Iris pigment epithelial cell (primary cell): ENCODE measurements at regions not wholly inside any gene's neighbourhood (a gene's known extent, or its start where the extent isn't known, plus 50 kb on each side); places are given as distances from the start of the nearest gene placed in this dataset.
"Not testable (repeated sequence)": the region's sequence is repeated elsewhere in the genome, so short reads cannot be mapped to it uniquely, and the experiment has no call there.

Experiments
- DNase-seq: peaks from one replicate; pipeline ENCODE4 v3.0.0-alpha.2; 2011; ENCODE audit warnings: low read depth

DNA sequence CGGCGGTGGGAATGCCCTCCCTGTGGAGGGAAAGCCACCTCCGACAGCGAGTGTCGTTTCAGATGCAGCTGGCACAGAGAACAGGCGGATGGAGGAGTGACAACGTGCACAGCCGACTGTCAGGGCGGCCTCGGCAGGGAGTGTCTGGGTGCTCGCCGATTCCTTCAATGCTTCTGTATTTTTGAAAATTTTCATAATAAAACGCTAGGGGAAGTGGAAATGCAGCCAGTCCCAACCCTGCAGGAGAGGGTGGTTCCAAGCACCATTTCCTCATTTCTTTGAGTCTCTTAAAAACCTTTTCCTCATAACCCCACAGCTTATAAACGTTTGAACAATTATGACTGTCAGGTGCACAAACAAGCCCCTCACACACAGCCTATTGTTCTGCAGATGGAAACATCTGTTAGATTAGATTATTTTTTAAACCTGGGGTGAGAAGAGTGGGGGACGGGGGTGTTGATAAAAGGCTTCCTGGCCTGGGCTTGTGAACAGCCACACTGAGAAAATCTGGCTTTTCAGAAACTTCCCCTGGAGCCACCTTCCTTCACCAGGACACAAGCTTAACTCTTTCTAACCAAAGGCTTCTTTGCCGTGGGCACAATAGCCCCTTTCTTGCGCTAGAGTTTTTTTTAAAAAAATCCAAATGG is 228.9 kb downstream of the ANKRD60 start:
- no peak for DNase-seq

DNA sequence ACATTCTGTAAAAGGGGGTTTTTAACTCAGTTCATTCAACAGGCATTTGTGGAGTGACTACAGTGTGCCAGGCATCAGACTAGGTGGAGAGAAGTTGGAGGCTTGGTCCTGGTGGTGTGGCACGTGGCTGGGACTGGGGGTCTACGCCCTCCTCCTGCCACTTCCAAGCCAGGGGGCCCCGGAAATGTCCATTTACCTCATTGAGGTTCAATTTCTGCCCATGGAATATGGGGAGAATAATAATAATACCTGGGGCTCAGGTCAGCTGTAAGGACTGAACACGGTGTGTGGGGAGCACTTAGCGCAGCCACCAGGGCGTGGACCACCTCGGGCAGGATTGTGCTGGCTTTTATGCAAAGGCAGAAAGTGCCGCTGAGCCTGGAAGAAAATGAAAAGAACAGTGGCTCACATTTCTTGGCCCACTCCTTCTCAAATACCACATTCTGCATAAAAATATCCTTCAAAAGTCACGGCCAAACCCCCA is 229.4 kb downstream of the ANKRD60 start:
- no peak for DNase-seq

DNA sequence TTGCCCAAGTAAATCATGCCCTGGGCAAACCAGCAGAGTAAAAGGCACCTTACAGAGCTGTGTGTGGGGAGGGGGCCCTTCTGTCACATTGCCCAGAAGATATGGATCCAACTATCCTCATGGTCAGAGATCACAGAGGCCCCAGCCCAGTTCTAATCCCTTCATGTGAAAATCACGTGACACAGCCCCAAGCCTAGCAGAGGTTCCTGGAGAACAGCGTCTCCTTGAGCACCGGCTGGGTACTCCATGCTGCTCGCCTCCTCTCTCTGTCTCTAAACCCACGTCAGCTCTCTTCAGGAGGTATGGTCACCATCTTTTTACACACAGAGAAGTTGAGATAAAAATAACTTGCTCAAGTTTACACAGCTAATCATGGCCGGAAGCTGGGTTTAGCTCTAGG is 230.2 kb downstream of the ANKRD60 start:
- DNase-seq = no peak

DNA sequence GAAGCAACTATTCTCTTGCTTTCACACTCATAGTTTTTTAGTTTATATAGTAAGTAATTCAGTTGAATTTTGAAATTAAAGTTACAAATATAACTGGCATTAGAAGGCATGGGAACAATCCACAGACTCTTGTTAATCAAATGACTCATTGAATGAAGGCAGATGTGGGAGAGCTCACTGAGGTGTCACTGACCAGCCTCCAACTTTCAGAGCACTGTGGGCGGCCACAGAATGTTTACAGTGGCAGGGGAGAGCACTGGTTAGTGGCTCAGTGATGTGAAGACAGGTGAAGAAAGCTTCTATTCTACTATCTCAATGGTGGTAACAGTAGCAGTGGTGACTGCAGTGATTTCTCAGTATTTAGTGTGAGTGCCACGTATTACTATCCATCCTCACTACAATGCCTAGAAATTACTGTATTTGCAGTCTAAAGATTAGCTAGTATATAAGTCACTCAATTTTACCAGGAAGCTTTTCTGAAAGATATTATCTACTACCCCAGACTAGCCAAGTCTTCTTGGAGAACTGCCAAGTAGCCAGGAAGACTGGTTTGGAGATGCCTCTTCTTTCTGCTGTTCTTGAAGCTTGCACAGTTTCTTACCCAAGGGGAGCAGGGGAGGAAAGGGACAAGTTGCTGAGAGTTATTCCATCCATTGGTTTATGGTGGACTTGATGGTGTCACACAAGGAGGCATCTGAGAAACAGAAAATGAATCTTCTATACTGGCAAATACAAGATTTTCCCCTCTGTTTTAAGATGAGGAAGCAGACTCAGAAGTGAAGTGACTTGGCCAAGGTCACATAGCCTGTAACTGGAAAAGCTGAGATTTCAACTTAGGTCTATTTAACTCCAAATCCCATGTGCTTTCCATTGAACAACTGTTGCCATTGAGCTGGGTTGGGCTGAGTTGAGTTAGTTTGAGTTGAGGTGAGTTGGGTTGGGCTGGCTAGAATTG is 231.2 kb downstream of the ANKRD60 start:
- DNase-seq = peak; percentile 18

DNA sequence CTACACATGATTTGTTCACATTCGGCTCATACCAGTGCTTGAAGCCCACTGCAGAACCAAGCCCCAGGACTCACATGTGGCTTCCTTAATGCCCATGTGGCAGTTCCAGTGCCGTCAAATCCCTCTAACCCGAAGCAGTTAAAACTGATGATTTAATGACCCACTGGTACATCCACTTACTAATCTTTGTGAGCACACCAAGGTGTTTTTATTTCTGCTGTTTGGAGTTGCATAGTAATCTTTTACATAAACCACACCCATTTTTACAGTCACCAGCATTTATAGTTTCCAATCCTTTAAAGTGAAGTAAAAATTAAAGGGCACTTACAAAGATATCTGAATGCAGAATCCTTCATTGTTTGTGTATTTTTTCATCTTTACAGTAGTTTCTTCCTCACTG is 232.0 kb downstream of the ANKRD60 start:
- no peak for DNase-seq

DNA sequence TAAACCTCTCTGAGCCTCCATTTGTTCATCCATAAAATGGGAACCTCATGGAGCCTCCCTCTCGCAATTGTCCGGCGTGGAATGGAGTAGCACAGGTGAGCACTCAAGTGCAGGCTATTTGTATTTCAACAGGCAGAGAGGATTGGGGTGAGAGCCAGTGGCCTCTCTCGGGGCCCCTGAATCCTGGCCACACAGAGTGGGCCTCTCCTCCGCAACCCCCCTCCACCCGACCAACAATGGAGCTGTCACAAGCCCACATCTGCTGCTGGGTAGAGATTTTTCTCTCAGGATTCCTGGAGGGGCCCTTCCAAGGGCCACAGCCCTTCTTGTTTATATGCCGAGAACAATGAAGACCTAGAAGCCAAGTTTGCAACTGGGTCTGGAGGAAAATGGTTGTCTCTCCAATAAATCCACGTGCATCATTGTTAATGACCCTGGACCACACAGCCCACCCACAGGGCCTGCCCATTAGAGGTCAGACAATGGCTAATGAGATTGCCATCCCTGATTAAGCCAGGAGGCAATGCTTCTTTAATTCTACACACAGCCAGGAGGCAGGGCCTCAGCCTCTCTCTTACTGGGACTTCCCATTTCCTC is 233.0 kb downstream of the ANKRD60 start:
- no peak for DNase-seq

DNA sequence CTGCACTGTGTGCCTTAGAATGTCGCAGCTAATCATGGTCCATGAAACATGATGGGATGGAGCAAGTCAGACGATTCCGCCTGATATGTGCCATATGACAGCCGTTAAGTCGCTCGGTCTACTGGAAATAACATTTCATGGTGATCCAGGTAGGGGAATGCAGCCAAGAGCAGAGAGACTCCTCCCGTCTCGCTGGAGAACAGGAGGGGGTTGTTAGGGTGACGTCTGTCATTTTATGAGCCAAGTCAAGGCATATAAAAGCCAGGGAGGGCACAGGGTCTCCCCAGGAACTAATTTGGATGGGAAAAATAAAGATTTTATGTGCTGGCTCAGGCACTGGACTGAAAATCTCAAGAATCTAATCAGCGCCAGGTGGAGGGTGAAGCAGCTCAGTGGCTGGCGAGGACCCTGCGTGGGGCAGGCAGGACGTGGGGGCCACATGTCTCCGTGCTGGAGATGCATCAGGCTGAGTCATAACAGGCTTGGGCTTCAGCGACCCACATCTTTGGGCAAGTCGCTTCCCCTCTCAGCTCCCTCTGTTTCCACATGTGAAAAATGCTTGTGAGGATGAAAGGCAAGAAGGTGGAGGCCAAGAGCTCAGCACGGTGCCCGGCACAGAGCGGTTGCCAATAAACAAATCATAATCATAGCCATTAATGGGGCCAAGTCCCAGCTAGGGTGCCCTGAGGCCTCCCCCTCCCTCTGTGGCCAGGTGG is 234.6 kb downstream of the ANKRD60 start:
- DNase-seq = no peak

DNA sequence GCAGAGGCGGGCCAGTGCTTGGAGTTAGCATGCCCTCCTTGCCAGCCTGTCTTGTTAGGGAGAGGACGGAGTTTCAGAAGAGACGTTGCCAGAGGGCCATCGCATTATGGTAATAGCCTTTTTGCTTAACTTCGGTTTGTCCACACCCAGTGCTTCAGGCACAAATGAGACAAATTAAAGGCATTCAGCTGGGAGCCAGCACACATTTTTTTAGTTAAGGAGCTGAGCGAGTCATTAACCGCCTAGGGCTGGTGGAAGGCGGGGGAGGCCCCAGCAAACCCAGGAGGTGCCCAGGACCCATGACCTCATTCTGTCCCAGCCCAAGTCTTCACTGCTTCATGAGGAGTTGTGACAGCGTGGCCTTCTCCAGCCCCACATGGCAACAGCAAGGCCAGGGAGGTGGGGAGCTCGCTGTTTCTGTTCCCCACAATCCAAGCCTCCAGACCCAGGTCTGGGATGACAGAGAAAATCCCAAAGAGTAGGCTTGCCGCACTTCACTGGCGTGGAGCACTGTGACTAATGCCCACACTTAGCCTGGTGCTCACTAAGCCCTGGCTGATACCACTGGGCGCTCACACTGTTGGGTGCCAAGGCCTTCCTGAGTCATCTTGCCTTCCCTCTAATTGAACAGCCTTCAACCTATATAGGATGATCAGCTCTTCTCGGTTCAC is 237.1 kb downstream of the ANKRD60 start:
- no peak for DNase-seq

DNA sequence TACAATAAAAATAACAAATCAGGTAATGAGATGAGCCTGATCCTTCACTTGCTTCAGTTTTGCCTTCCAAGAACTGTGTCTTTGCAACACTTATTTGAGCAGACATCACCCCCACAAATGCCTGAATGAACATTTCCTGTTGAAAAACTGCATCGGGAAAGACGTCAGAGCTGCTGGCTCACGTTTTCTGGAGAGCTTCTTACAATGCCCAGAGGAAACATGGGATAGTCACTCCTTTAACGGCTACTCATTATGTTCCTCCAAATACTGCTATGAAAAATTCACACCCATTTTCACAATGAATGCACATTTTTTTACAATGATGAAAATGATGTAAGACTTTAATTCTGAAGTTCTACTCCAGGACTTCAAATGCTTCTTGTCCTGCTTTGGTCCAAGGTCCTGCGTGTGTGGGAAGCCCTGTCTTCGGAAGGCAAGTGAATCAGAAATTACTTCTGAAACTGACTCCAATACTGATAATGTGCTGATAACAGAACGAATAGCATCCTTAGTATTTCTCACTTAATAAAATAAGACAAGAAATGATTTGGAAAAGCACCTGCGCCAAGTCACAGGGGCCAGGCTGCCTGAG is 238.0 kb downstream of the ANKRD60 start:
- peak; percentile 12 for DNase-seq

DNA sequence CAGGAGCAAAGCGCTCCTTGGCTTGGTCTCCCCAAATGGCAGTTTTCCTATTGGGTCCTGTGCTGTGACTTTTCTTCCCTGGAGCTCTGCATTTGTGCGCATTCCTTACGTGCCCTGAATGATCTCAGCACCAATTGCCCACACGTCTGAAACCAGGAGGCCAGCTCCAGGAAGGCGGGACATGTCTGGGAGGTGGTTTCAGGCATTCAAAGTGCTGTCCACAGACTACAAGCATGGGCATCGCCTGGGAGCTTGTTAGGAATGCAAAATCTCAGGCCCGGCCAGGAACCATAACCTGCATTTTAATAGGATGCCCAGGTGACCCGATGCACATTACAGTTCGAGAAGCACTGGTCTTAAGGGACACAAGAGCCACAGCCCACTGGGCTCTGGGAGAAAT is 239.6 kb downstream of the ANKRD60 start:
- DNase-seq = no peak

DNA sequence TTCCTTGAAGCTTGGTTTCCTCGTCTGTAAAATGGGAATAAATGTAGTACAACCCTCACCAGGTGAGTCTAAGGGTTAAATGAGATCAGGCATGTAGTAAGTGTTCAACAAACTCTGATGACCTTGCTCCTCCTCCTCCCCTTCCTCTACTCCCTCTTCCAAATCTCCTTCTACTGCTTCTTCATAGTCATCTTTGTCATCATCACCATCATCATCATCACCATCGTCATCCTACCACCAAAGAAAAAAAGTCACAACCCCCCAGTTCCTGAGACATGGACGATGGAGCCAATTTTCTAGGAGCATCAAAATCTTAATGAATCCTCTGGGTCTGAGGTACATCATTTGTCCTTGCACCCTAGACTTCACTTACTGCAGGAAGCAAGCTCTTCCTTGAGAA is 240.0 kb downstream of the ANKRD60 start:
- no peak for DNase-seq

DNA sequence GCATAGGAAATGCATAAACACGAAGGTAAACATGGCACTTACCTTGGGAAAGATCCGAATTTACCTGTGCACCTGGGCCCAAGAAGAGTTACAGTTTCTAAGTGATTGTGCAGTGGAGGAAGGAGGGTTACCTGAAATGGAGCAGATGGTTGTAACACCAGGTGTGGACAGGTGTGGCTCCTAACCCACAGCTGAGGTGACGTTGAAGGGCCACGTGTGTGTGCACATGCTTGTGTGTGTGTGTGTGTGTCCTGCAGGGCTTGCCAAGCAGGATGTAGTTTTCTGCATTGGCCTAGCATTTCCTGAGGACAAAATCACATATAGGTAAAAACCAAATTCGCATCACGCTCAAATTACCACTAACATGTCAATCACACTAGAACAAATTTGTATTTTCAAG is 240.8 kb downstream of the ANKRD60 start:
- DNase-seq = no peak

DNA sequence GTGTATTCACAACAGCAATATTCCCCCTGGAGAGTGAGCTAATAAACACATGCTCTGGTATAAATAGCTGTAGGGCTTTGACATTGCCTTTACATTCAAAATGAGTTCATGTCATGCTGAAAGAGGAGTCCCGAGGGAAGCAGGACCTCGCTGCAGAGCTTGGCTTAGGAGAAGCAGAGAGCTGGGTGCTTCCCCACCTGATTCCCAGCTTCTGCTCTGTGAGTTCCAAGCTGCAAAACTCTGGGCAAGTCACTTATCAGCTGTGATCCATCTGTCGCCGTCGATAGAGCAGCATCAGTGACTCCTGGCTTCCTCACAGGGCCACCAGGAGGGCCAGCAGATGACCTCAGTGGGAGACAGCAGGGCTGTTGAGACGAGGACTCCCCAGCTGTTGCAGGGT is 241.8 kb downstream of the ANKRD60 start:
- no peak for DNase-seq

DNA sequence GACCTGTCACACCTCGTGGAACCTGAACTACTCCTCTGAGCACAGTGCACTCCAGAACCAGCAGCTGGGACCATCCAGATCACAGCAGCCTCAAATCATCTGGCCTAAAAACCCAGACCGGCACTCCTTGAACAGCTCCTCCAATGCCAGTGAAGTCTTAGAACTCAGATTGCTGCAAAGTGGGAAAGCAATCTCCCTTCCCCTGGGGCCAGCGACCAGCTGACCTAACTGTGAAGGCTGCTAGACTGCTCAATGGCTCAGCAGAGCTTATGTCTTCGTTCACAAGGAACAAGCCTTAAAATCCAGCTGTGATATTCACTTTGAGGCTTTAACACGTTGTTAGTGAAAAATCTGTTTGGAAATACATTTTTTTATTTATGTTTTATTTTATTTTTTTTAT is 243.2 kb downstream of the ANKRD60 start:
- DNase-seq = no peak

DNA sequence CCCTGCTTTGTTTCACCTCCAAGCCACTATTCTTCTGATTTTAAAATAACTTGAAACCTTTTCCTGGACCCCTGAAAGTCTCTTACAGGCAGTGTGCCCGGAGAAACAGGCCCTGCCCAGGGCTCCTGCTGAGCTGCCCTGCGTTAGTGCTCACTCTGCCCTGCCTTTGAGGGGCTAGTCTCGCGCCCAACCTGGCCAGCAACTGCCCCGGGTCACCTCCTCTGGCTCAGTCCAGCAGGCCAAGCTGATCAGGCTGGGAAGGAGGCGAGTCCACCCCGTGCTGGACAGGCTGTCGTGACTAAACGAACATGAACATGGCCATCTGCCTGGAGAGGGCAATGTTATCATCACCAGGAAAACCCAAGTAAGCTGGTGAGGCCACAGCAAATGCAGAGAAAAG is 245.4 kb downstream of the ANKRD60 start:
- no peak for DNase-seq

DNA sequence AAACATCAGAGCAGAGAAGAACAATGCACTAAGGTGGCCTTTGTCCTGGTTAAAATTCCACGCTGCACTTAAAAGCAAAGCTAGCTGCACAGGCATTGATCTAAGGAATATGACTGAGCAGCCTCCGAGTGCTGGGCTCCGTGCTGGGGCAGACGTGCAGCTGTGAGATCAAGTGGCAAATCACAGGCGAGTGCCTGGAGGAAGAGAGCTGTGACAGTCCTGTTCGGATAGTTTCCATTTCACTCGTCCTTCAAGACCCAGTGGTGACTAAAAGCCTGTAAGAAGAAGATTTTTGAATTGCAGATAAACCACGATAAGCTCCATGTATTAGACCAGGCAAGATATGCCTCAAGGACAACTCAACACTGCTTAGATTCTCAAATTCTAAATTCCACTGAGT is 247.9 kb downstream of the ANKRD60 start:
- DNase-seq = no peak

DNA sequence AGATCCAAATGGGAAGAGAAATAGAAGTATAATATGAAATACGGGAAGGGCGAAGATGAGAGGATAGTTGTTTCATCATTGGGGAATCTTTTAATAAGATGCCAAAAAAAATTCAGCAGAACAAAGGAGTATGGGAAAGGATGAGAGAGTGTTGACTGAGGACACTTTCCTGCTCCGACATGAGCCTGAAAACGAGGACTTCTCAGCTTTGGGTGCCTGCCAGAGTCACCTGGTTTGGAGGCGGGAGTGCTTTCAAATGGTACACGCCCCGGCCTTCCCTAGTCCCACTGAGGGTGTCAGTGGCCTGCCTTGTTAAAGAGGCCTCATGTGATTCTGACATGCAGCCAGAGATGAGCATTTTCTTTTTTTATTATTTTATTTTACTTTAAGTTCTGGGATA is 250.9 kb downstream of the ANKRD60 start:
- DNase-seq = no peak

DNA sequence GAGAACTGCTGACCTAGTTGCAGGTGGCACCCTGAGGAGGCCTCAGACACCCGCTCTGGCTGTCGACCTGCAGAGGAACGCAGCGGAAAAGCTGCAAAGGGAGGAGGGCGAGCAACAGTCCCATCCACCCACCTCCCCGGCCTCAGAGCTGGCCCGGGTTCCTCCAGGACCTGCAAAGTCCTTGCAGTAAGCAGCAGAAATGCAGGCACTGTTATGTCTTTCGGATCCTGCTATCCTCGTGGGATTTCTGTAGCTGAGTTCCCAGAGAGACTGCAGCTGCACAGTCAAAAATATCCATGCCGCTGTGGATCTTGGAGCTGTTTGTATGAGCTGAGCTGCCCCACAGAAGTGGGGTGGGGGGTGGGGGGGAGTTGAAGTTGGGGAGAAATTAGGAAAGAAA is 251.3 kb downstream of the ANKRD60 start:
- DNase-seq = no peak

DNA sequence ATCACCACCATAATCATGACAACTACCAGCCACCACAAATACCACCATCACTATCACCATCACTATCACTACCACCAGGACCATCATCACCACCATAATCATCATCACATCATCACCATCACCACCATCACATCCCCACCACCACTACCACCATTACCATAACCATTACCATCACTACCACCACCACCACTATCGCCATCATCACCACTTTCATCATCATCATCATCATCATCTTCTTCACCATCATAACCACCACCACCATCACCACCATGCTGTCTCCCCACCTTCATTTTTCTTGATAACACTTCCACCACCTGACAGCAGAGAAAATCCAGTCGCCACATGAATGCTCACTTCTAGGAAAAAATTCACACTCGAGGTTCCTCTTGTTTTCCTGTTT is 253.6 kb downstream of the ANKRD60 start:
- no peak for DNase-seq

DNA sequence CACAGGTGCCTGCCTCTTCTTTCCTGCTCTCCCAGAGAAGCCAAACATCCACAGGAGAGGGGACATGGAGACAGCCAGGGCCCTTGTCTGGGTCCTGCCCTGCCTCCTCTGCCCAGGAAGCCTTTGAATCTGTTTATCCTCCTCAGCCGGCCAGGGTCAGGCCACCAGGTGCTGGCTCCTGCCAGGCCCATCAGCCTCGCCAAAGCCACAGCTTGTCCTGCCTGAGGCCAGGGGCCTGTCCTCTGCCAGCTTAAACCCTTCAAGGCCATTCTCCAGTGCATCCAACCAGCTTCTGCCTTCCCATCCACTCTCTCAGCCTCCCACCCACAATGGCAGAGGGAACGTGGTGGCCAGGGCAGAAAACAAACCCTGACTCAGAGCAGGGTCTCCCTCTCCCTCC is 254.6 kb downstream of the ANKRD60 start:
- DNase-seq = no peak

DNA sequence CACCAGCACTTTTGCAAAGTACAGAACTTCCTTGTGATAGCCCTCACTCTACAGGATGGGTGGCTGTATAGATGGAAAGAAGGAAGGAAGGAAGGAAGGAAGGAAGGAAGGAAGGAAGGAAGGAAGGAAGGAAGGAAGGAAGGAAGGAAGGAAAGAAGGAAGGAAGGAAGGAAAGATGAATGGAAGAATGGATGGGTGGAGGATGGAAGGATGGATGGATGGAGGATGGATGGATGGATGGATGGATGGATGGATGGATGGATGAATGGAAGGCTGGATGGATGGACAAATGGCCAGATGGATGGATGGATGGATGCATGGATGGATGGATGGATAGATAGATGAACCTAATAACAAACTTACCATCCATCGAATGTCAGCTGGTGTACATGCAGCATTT is 256.9 kb downstream of the ANKRD60 start:
- DNase-seq = not testable (repeated sequence)
